Right hindlimb (tissue), 1 donor: ENCODE measurements at regions not wholly inside any gene's neighbourhood (a gene's known extent, or its start where the extent isn't known, plus 50 kb on each side); places are given as distances from the start of the nearest gene placed in this dataset.
A peak's percentile ranks its signal among the peaks of the same experiment; 100 is the strongest.

Experiments used
- DNase-seq: peaks from one replicate; pipeline ENCODE4 v3.0.0-alpha.2; 2018

DNA sequence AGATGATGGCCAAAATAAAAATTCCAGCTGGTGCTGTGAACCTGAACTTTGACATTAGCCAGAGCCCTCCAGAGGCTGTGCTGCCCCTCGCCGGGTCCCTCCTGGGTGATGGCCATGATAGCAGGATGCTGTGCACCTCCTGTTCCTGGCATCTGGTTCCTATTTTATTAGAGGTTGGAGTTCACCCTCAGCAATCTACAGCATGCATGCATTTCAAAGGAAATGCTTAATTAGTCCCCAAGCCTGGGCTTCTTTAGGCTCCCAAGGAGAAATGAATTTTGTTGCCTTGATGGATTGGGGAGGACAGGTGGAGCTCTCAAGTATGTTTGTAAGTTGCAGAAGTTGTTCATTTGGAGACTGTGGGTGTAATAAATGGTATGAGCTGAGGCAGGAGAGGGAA is 166.9 kb downstream of the GLI2 start:
- no peak for DNase-seq

DNA sequence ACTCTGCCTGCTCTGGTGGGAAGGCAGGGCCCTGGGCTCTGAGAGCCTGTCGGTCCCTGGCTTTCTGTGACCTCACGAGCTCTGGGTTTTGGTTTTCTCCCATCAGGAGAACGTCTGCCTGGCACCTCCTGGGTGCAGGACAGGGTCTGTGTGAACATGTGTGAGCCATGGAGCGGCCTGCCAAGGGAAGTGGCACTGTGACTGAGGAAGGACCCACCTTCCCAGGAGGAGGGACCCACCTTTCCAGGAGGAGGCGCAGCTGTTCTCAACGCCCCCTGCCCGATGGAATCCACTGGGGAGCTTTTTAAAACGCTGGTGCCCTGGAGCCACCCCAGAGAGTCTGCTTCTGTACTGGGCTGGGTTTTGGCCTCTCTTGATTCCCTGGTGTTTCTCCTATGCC is 168.7 kb downstream of the GLI2 start:
- no peak for DNase-seq

DNA sequence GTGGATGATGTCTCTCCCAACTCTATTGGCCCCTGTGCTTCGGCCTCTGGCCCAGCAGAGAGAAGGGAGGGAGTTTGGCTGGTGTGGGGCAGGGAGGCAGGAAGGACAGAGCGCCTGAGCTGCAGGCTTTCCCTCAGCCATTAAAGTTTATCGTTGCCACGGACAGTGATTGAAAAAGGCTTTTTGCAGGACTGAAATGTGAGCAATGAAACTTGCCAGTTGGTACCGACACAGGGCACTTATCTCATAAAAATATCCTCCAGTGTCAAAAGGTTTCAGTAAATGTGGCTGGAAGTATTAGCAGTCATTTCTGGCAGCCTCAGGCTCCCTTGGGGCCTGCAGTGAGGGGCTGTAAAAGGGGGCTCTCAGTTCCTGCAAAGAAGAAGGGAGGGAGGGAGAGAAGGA is 169.2 kb downstream of the GLI2 start:
- DNase-seq = peak; percentile 87

DNA sequence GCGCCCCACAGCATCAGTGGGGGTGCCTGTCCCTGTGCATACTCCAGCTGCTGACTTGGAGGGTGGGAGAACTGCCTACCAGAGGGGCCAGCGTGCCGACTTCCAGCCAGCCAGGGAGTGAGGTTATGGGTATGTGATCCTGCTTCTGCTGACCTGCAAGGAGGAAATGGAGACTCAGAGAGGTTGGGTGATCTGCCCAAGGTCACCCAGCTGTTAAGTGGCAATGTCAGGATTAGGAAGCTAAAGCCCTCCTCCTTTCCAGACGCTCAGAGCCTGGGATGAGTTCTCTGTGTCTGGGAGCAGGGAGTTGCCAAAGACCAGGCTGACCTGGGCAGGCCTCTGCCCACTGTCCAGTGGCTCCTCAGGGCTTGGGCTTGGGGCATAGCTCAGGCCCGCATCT is 169.6 kb downstream of the GLI2 start:
- DNase-seq = no peak

- DNase-seq = no peak
Measured at GRCh38 chr2:120905824-120906571, 170.3 kb downstream of the GLI2 start.

GRCh38 chr2:120906914-120907313 is 171.2 kb downstream of the GLI2 start:
- DNase-seq = no peak

- DNase-seq = no peak
Measured at GRCh38 chr2:120907822-120908221, 172.2 kb downstream of the GLI2 start.

DNA sequence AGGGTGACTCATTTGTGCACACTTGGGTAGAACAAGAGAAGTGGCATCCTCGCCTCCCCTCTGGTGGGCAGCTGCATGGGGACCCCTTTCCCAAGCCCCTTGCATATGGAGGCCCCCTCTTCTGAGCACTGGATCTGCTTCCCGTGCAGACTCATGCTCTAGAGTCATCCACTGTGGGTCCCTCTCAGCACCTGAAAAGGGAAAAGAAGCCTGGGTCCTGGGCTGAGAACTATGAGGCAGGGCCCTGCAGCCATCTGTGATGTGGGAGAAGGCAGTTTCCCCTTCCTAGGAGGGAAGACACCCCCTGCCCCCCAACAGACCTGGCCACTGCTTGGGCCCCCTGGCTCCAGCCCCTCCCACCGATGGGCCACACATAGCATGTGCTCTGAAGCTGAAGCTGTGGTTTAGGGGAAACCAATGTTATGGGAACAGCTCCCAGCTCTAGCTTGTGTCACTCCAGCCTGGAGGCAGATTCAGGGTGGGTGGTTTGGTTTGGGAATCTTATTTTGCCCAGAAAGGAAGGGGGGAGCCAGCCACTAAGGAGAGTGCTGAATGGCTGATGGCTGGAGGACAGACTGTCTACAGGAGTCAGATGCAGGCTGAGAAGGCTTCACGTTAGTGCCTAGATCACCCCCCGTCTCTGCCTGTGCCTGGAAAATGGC is 172.8 kb downstream of the GLI2 start:
- DNase-seq = no peak

- no peak for DNase-seq
Measured at GRCh38 chr2:120909102-120909501, 173.4 kb downstream of the GLI2 start.

DNA sequence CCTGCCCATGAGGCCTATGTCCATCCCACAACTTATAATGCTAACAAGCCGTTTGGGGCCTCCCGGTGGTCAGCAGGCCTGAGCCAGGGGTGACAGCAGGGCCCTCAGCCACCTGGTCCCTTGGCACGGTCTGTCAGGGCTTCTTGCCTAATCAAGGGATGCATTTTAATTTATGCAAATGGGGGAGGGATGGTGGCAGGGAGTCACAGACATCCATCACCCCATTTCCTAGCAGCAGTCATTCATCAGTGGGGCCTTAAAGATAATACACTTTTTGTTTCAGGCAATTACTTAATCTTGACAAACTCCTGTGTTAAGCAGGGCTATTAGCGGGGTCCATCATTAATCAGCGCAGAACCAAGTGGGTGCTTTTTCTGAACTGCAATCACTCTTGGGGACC is 174.5 kb downstream of the GLI2 start:
- no peak for DNase-seq

DNA sequence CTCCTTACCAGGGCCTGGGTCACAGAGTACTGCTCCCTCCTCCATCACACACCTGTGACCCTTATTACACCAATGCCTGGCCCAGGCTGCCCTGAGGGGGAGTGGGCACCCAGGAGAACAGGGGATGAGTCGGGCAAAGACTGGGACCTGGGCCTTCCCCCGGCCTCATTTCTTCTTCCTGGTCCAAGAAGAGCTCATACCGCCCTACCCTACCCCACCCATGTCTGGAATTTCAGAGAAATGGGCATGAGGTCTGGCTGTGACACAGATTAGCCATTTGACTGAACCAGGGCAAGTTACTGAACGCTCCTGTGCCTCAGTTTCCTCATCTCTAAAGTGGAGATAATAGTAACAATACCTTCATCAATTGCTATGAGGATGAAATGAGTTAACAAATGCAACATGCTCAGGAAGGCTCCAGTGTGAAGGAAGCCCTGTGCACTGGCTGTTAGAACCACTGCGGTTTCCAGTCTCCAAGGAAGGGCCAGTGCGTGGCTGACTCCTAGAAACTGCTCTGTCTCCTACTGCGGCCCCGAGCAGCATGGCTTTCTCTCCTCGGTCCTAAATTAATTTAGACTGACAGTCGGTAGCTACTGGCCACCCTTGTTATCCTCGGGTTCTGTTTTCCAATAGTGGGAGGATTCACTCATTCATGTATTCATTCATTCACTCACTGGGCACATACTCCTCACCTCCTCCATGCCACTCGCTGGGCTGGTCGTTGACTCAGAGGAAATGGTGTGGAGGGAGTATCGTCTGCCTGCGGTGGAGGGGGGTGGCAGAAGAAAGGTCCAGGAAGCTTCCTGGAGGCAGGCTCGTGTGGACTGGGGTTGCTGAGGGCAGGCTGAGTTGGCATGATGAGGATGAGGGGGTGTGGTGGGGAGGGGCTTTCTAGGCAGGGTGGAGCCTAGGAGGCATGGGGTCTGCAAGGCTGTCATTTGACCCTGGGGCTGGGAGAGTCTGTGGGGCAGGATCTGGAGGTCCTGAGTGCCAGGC is 175.6 kb downstream of the GLI2 start:
- no peak for DNase-seq

DNA sequence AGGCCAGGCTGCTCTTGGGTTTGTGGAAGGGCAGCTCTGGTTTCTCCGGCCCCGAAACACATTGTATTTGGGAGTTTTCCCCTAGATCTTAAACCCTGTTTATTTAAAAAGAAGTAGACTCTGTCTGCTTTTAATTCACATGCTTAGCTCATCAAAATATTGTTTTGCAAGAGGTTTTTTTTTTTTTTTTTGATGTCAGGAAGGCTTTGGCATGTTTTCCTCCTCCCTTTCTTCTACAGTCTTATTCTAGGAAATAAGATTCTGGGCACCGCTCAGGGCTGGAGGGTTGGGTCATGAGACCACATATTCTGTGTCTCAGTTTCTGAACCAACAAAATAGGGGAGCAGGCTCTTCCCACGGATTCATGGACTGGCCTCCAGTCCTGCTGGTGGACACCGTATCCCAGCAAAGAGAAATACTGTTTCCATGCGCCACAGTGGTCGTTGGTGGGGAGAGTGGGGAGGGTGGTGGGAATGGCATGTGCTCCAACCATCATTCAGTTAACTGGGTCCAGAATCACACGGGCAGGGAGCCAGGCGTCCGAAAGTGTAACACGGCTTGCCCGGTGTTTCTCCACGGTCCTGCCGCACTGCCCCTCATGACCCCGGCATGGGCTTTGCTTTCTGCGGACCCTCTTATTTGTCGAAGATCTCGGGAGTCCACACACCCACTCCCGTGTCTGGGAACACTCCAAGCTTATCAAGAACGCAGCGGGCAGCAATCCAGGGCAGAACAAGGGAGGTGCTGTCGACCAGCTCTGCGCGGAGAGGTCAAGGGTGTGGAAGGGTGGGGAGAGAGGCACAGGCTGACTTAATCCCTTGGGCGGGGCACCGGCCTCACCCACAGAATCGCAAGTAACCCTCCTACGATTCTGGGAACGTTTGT is 176.7 kb downstream of the GLI2 start:
- no peak for DNase-seq

DNA sequence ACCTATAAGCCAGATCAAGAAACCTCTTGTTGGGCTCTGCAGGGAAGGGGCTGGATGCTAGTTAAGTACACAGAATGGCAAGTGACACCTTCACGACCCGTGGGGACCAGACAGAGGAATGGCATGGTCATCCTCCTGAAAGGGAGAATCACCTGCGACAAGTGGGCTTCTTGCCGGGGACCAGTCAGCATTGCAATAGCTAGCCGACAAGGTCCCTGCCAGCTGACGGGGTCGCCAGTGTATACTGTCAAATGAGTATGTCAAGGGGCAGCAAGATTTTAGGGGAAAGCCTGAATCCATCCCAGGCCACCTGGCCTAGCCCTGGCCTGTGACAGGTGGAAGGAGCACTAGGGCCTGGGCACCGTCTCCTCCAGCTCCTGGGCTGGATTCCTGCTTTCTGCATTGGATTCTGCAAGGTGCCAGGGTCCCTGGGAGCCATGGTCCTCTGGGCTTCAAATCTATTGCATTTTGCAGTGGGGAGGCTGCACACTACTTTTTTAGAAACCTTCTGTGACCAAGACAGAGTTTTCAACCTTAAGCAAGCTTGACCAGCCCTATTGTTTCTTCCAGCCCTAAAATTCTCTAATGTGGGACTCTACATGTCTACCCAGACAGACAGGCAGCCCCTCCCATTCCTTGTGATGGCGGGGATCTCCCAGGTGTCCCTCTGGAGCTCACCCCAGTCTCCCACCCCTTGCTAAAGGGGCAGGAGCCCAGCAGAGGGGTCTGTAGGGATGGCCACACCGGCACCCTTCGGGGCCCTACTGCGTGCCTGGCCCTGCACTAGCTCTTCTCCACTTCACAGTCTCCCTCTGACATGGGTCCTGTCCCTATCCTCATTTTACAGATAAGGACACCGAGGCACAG is 178.5 kb downstream of the GLI2 start:
- DNase-seq = no peak

- peak; percentile 73 for DNase-seq
Measured at GRCh38 chr2:120914839-120915521, 179.3 kb downstream of the GLI2 start.

DNA sequence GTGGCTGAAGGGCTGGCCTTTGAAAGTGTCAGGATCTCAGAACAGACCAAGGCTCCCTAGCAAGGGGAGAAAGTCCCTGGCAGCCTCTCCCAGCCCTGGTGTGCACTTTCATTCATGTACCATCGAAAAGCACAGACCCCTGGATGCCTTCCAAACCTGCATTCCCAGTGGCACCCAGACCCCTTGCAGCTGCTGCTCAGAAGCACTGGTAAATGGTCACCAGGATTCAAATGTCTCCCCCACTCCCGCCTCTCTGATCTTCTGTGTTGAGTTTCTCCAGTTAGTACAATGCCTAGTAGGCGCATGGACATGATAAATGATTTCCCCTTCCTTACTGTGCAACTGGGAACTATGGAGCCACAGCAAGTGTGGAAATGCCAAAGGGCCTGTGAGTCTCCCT is 180.0 kb downstream of the GLI2 start:
- no peak for DNase-seq

- DNase-seq = no peak
Measured at GRCh38 chr2:120916446-120916845, 180.8 kb downstream of the GLI2 start.

- DNase-seq = no peak
Measured at GRCh38 chr2:120917886-120918285, 182.2 kb downstream of the GLI2 start.

- DNase-seq = no peak
Measured at GRCh38 chr2:120919216-120919615, 183.5 kb downstream of the GLI2 start.

DNA sequence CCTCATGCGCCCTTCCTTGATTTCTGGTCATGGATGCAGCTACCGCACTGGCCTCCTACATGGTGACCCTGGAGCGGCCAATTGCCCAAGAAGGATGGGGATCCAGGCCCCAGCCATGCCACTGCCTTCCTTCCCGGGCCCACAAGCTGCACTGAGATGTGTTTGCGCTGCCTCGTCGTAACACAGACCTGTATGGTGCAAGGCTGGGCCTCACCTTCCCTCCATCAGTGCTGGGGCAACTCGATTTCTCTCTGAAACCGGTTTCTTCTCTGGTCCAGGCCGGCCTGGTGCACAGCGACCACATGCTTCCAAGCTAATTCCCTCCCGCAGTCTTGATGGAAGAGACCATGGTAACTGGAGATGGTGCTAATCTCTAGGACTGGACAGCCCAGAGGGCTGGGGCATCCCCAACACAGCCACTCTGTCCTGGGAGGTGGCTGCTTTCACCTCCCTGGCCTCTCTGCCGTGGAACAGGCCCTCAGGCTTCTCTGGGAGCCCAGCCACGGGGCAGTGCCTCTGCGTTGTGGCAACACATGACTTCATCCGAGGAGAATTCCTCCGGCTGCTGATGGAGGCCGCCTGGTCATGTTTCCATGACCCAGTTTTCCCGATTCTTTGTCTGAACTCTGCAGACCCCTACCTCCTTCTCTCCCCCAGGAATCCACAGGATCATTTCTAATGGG is 184.2 kb downstream of the GLI2 start:
- DNase-seq = peak; percentile 75
